ENCODE measurements at regions not wholly inside any gene's neighbourhood (a gene's known extent, or its start where the extent isn't known, plus 50 kb on each side); places are given as distances from the start of the nearest gene placed in this dataset.

DNA sequence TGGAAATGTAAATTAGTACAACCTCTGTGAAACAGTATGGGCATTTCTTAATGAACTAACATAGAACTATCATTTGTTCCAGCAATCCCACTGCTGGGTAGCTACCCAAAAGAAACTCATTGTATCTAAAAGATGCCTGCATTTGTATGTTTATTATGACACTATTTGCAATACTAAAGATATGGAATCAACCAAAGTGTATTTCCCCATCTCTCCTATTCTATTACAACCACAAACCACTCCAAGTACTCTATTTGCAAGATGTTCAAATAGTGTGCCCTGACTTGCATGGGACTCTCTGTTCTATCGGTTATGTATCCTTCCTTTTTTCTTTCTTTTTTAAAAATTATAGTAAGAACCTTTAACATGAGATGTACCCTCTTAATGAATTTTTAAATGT, 845.2 kb downstream of the CDH11 start:
- TF ChIP-seq, protein P1, sequence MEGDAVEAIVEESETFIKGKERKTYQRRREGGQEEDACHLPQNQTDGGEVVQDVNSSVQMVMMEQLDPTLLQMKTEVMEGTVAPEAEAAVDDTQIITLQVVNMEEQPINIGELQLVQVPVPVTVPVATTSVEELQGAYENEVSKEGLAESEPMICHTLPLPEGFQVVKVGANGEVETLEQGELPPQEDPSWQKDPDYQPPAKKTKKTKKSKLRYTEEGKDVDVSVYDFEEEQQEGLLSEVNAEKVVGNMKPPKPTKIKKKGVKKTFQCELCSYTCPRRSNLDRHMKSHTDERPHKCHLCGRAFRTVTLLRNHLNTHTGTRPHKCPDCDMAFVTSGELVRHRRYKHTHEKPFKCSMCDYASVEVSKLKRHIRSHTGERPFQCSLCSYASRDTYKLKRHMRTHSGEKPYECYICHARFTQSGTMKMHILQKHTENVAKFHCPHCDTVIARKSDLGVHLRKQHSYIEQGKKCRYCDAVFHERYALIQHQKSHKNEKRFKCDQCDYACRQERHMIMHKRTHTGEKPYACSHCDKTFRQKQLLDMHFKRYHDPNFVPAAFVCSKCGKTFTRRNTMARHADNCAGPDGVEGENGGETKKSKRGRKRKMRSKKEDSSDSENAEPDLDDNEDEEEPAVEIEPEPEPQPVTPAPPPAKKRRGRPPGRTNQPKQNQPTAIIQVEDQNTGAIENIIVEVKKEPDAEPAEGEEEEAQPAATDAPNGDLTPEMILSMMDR (IDR thresholded peaks at IDR 0.05), result no peak
- TF ChIP-seq POLR2A (IDR thresholded peaks at IDR 0.05), result no peak

Measured in thyroid gland (tissue), 4 donors.